H1 (cell line): ENCODE measurements at regions not wholly inside any gene's neighbourhood (a gene's known extent, or its start where the extent isn't known, plus 50 kb on each side); places are given as distances from the start of the nearest gene placed in this dataset.
"Not testable (repeated sequence)": the region's sequence is repeated elsewhere in the genome, so short reads cannot be mapped to it uniquely, and the experiment has no call there.

Experiments used
- CTCF ChIA-PET: fragments of 300-600 bp; sonication (Branson Sonifier 250); formaldehyde crosslinking; loops from one replicate; lab custom pipeline; 2021; ENCODE audit not compliant: partially characterized antibody; lab: Charles Lee
- POLR2A ChIA-PET: fragments of 300-600 bp; sonication (Branson Sonifier 250); formaldehyde crosslinking; loops from one replicate; lab custom pipeline; 2021; ENCODE audit warnings: inconsistent platforms; ENCODE audit not compliant: partially characterized antibody; lab: Charles Lee
- DNase-seq, 2 experiments: peaks; one replicate each; pipeline versions ENCODE4 v3.0.0 to v3.0.0-alpha.2; 2010 to 2022; ENCODE audit warnings: low spot score in 2 of 2, low read depth in 1 of 2, mixed read lengths in 1 of 2
- FAIRE-seq: peaks from 2 replicates; lab custom pipeline; 2011; peaks lifted over from hg19 to GRCh38; lab: Jason Lieb, UNC
- H2AFZ ChIP-seq: 2 replicates; pipeline ENCODE4 v1.8.1; 2012; ENCODE audit warnings: low read length, inconsistent platforms
- H2AK5ac ChIP-seq: 2 replicates; pipeline ENCODE4 v1.6.1; 2013; ENCODE audit warnings: low read depth, low read length
- H2BK120ac ChIP-seq: replicated peaks from 2 replicates; pipeline ENCODE3; 2013; ENCODE audit warnings: low read depth, low read length, inconsistent platforms
- H2BK12ac ChIP-seq: 2 replicates; pipeline ENCODE4 v1.6.1; 2013; ENCODE audit warnings: low read depth, low read length
- H2BK15ac ChIP-seq: 2 replicates; pipeline ENCODE4 v1.6.1; 2013; ENCODE audit warnings: low read length
- H2BK20ac ChIP-seq: 2 replicates; pipeline ENCODE4 v1.6.1; 2013; ENCODE audit warnings: low read length
- H2BK5ac ChIP-seq: 2 replicates; pipeline ENCODE4 v1.6.1; 2013; ENCODE audit warnings: low read depth, low read length
- H3K14ac ChIP-seq: 2 replicates; pipeline ENCODE4 v1.6.1; 2013; ENCODE audit warnings: inconsistent platforms; ENCODE audit not compliant: insufficient read length
- H3K18ac ChIP-seq: 2 replicates; pipeline ENCODE4 v1.6.1; 2013; ENCODE audit warnings: low read length; ENCODE audit errors: extremely low read depth
- H3K23ac ChIP-seq: 2 replicates; pipeline ENCODE4 v1.6.1; 2013; ENCODE audit warnings: inconsistent platforms; ENCODE audit not compliant: insufficient read length
- H3K23me2 ChIP-seq: 2 replicates; pipeline ENCODE4 v1.6.1; 2013; ENCODE audit warnings: low read depth, low read length
- H3K27ac ChIP-seq: 2 replicates; pipeline ENCODE4 v1.6.1; 2011; ENCODE audit warnings: low read depth, low read length, inconsistent platforms
- H3K27me3 ChIP-seq, 4 experiments: replicated peaks in 1 of 4; 1 replicate in 1 of 4; 2 replicates in 3 of 4; pipeline versions ENCODE4 v1.6.1 to v1.8.1; 2011 to 2013; ENCODE audit warnings: low read length in 3 of 4, mild to moderate bottlenecking in 3 of 4, inconsistent platforms in 2 of 4, mixed read lengths in 2 of 4, moderate library complexity in 1 of 4; ENCODE audit not compliant: control insufficient read depth in 3 of 4, insufficient read depth in 3 of 4; ENCODE audit errors: extremely low read depth in 1 of 4
- H3K36me3 ChIP-seq, 4 experiments: 2 replicates each; pipeline versions ENCODE4 v1.6.1 to v1.8.1; 2011 to 2013; ENCODE audit warnings: mild to moderate bottlenecking in 4 of 4, low read length in 3 of 4, moderate library complexity in 2 of 4, control low read depth in 1 of 4, inconsistent platforms in 1 of 4; ENCODE audit not compliant: insufficient read depth in 4 of 4, control insufficient read depth in 2 of 4
- H3K4ac ChIP-seq: replicated peaks from 2 replicates; pipeline ENCODE3; 2013; ENCODE audit warnings: low read length, low read depth, mixed read lengths, inconsistent platforms; ENCODE audit not compliant: insufficient read length
- H3K4me1 ChIP-seq, 4 experiments: replicated peaks in 1 of 4; 1 replicate in 1 of 4; 2 replicates in 3 of 4; pipeline versions ENCODE4 v1.6.1 to v1.8.1; 2011 to 2013; ENCODE audit warnings: low read length in 3 of 4, inconsistent platforms in 2 of 4, mixed read lengths in 1 of 4; ENCODE audit not compliant: insufficient read depth in 4 of 4, control insufficient read depth in 3 of 4
- H3K4me2 ChIP-seq, 2 experiments: 2 replicates each; pipeline versions ENCODE4 v1.6.1 to v1.8.1; 2011 to 2013; ENCODE audit warnings: low read depth in 2 of 2, low read length in 2 of 2, control low read depth in 1 of 2, inconsistent platforms in 1 of 2, mild to moderate bottlenecking in 1 of 2; ENCODE audit not compliant: insufficient read depth in 1 of 2
- H3K4me3 ChIP-seq, 4 experiments: fragments of 200-600, 300-600 bp in 1 of 4; sonication (generic), shearing (Covaris generic), sonication (Bioruptor Twin) in 1 of 4; 2 replicates each; pipeline versions ENCODE4 v1.5.1 to v1.8.1; 2011 to 2016; ENCODE audit warnings: low read length in 4 of 4, low read depth in 3 of 4, control low read depth in 2 of 4, inconsistent platforms in 2 of 4, mild to moderate bottlenecking in 2 of 4, mixed read lengths in 1 of 4, moderate library complexity in 1 of 4; ENCODE audit not compliant: insufficient read depth in 2 of 4; ENCODE audit errors: extremely low read depth in 1 of 4
- H3K56ac ChIP-seq: replicated peaks from 2 replicates; pipeline ENCODE3; 2013; ENCODE audit warnings: low read depth, mild to moderate bottlenecking, mixed read lengths, low read length, inconsistent platforms; ENCODE audit not compliant: insufficient read length
- H3K79me1 ChIP-seq: 2 replicates; pipeline ENCODE4 v1.6.1; 2013; ENCODE audit warnings: low read depth, low read length, control low read depth
- H3K79me2 ChIP-seq, 2 experiments: 2 replicates each; pipeline versions ENCODE4 v1.6.1 to v1.8.1; 2012 to 2013; ENCODE audit warnings: low read length in 2 of 2, mild to moderate bottlenecking in 2 of 2, inconsistent platforms in 1 of 2; ENCODE audit not compliant: insufficient read depth in 2 of 2, control insufficient read depth in 1 of 2
- H3K9ac ChIP-seq, 4 experiments: replicated peaks in 1 of 4; 1 replicate in 1 of 4; 2 replicates in 3 of 4; pipeline versions ENCODE4 v1.6.1 to v1.8.1; 2011 to 2013; ENCODE audit warnings: low read depth in 3 of 4, low read length in 3 of 4, control low read depth in 2 of 4, mild to moderate bottlenecking in 2 of 4, moderate library complexity in 2 of 4, inconsistent platforms in 1 of 4; ENCODE audit errors: extremely low read depth in 1 of 4
- H3K9me3 ChIP-seq, 2 experiments: 2 replicates each; pipeline versions ENCODE4 v1.6.1 to v1.8.1; 2012 to 2013; ENCODE audit warnings: mild to moderate bottlenecking in 2 of 2, moderate library complexity in 2 of 2, control low read depth in 1 of 2, inconsistent platforms in 1 of 2, low read depth in 1 of 2, low read length in 1 of 2, mixed read lengths in 1 of 2; ENCODE audit not compliant: insufficient read depth in 2 of 2
- H4K20me1 ChIP-seq, 2 experiments: replicated peaks in 1 of 2; 2 replicates each; pipeline versions ENCODE3 to v1.8.1; 2011 to 2013; ENCODE audit warnings: inconsistent platforms in 2 of 2, low read length in 2 of 2, mild to moderate bottlenecking in 1 of 2; ENCODE audit not compliant: insufficient read depth in 2 of 2, control insufficient read depth in 1 of 2
- H4K5ac ChIP-seq: 2 replicates; pipeline ENCODE4 v1.6.1; 2013; ENCODE audit warnings: low read length, low read depth, mixed read lengths, inconsistent platforms; ENCODE audit not compliant: insufficient read length
- H4K8ac ChIP-seq: 2 replicates; pipeline ENCODE4 v1.8.0; 2013; ENCODE audit warnings: mild to moderate bottlenecking, moderate library complexity, low read length, inconsistent platforms; ENCODE audit not compliant: insufficient read depth; ENCODE audit errors: extremely low read depth
- H4K91ac ChIP-seq: replicated peaks from 2 replicates; pipeline ENCODE3; 2013; ENCODE audit warnings: low read length, mixed read lengths, inconsistent platforms; ENCODE audit not compliant: insufficient read length
- CTCF ChIP-seq, 3 experiments: IDR thresholded peaks; 1 replicate in 2 of 3; 2 replicates in 1 of 3; pipeline versions ENCODE4 v1.5.1 to v1.6.1; 2011; ENCODE audit warnings: low read length in 3 of 3, mild to moderate bottlenecking in 3 of 3, inconsistent platforms in 2 of 3, low read depth in 1 of 3, moderate library complexity in 1 of 3; ENCODE audit not compliant: insufficient read depth in 1 of 3; ENCODE audit errors: control extremely low read depth in 1 of 3
- RAD21 ChIP-seq, 2 experiments: IDR thresholded peaks in 1 of 2; conservative IDR thresholded peaks in 1 of 2; 2 replicates each; pipeline ENCODE4 v1.6.1; 2011; ENCODE audit warnings: low read depth in 2 of 2, low read length in 2 of 2, improper control_type of control experiment in 1 of 2, inconsistent platforms in 1 of 2, mild to moderate bottlenecking in 1 of 2, moderate library complexity in 1 of 2
- WGBS, 2 experiments: shearing (Covaris generic) in 1 of 2; methylation state at CpG; one replicate each; pipeline versions ENCODE4 v1.1.6 to v1.1.7; 2013 to 2015; ENCODE audit warnings: low lambda C conversion rate in 2 of 2, mixed read lengths in 2 of 2, inconsistent platforms in 1 of 2, low coverage in 1 of 2, missing lambda C conversion rate in 1 of 2; ENCODE audit not compliant: insufficient replicate concordance in 2 of 2, insufficient coverage in 1 of 2, insufficient read length in 1 of 2; ENCODE audit errors: extremely low coverage in 1 of 2, missing lambda C conversion rate in 1 of 2; 5-methylcytosine and 5-hydroxymethylcytosine counted together

- CTCF ChIA-PET, result interaction anchor here (0.6 to 9.6 kb wide), 18 partner anchors 9 to 185 kb away, joined by 3 to 97 read pairs (median 4); no protein-coding TSS in a partner anchor
- TF ChIP-seq CTCF (IDR thresholded peaks at IDR 0.05; ENCODE audit: control extremely low read depth in 1 of 3, insufficient read depth in 1 of 3, low read depth in 1 of 3, low read length in 3 of 3) (peak in 2 of 3 experiments; percentile 39 to 45; a peak in 3 of 4 replicates), RAD21 (IDR thresholded peaks at IDR 0.05 in 1 of 2, conservative IDR thresholded peaks at IDR 0.05 in 1 of 2; ENCODE audit: low read depth in 2 of 2, low read length in 2 of 2) (0 out of 4 replicates have a peak, but pooled peaks of 1 of the 2 experiments have one; percentile 11)
- not testable (repeated sequence) for H3K56ac ChIP-seq
Measured at GRCh38 chr13:111440492-111440891, 120.0 kb downstream of the TEX29 start.

More at GRCh38 chr13:111440492-111440891, 120.0 kb downstream of the TEX29 start:
- H2BK20ac ChIP-seq, H2BK5ac ChIP-seq, H2AK5ac ChIP-seq, H4K5ac ChIP-seq, H2BK12ac ChIP-seq, FAIRE-seq, H3K36me3 ChIP-seq, H2AFZ ChIP-seq, H4K91ac ChIP-seq, H3K4ac ChIP-seq, H3K4me3 ChIP-seq, H3K9me3 ChIP-seq, H3K9ac ChIP-seq, DNase-seq, H4K8ac ChIP-seq, H2BK120ac ChIP-seq, H3K23ac ChIP-seq, H4K20me1 ChIP-seq, H3K4me2 ChIP-seq, H3K79me1 ChIP-seq, H2BK15ac ChIP-seq, H3K27me3 ChIP-seq, H3K14ac ChIP-seq, H3K79me2 ChIP-seq, H3K4me1 ChIP-seq, POLR2A ChIA-PET, H3K23me2 ChIP-seq, H3K18ac ChIP-seq, H3K27ac ChIP-seq: not testable (repeated sequence)
- WGBS, 2 experiments, result 100% methylated on average over 1 of the region's 1 CpG; no CpG with 5 or more reads in 1 of the 2 experiments
